Left lung (tissue), 4 donors: ENCODE measurements at regions not wholly inside any gene's neighbourhood (a gene's known extent, or its start where the extent isn't known, plus 50 kb on each side); places are given as distances from the start of the nearest gene placed in this dataset.

Experiments
- ATAC-seq: fragments of 200-7000 bp; cut with Tn5 transposase; one replicate; pipeline ENCODE4 v1.9.1; 2020; ENCODE audit warnings: moderate library complexity
- DNase-seq, 4 donors: peaks; one replicate each; pipeline ENCODE4 v3.0.0-alpha.2; 2013 to 2020
- H3K27ac ChIP-seq, 2 donors: fragments of 200-600 bp; sonication (generic) in 1 of 2; one replicate each; pipeline versions ENCODE4 v1.5.0 to v1.8.0; 2020 to 2021
- H3K27me3 ChIP-seq, 2 donors: fragments of 200-600 bp; sonication (generic) in 1 of 2; one replicate each; pipeline versions ENCODE4 v1.5.0 to v1.8.0; 2020 to 2021
- H3K36me3 ChIP-seq, 2 donors: fragments of 200-600 bp; sonication (generic) in 1 of 2; one replicate each; pipeline versions ENCODE4 v1.5.0 to v1.8.0; 2020 to 2021
- H3K4me1 ChIP-seq, 2 donors: fragments of 200-600 bp; one replicate each; pipeline ENCODE4 v1.8.0; 2021
- H3K4me3 ChIP-seq, 2 donors: fragments of 200-600 bp; sonication (generic) in 1 of 2; one replicate each; pipeline versions ENCODE4 v1.5.0 to v1.8.0; 2020 to 2021; ENCODE audit warnings: mild to moderate bottlenecking in 1 of 2
- H3K9me3 ChIP-seq, 2 donors: fragments of 200-600 bp; sonication (generic) in 1 of 2; one replicate each; pipeline versions ENCODE4 v1.5.0 to v1.8.0; 2020 to 2021
- CTCF ChIP-seq, 2 donors: fragments of 200-600 bp; sonication (generic) in 1 of 2; IDR thresholded peaks; one replicate each; pipeline versions ENCODE4 v1.5.0 to v1.8.0; 2021; ENCODE audit warnings: antibody characterized with exemption in 2 of 2
- intact Hi-C, 2 donors: fragments of 100-400 bp; cut with DNase I; formaldehyde crosslinking; loops; one replicate each; pipeline versions ENCODE4 v1.11.2 to v1.14.2; 2022
- donor health status: DM: no; HTN: yes; CAD: no.
- donor health status: DM: no; HTN: no; CAD: no.

GRCh38 chr4:134666640-134667039 lies 465.1 kb upstream of the PABPC4L start:
- Histone ChIP-seq H3K9me3 (no peaks in the 10 kb centered on the region), H3K4me1 (no peaks in the 10 kb centered on the region), H3K4me3 (no peak overlapping the region), H3K36me3 (no peaks in the 10 kb centered on the region), H3K27ac (no peak overlapping the region), H3K27me3 (no peaks in the 10 kb centered on the region)
- TF ChIP-seq CTCF (IDR thresholded peaks at IDR 0.05): no peak
- intact Hi-C loops: no loop called here
- ATAC-seq (no peak), DNase-seq (peak in 1 of 4 donors; percentile 40)

- Histone ChIP-seq H3K4me3 (no peak overlapping the region), H3K27me3 (no peaks in the 10 kb centered on the region), H3K9me3 (no peaks in the 10 kb centered on the region), H3K27ac (no peak overlapping the region), H3K4me1 (no peaks in the 10 kb centered on the region), H3K36me3 (no peaks in the 10 kb centered on the region)
- DNase-seq: peak in 1 of 4 donors; percentile 23
- intact Hi-C loops: no loop called here
- no peak for ATAC-seq
- no peak for TF ChIP-seq CTCF (IDR thresholded peaks at IDR 0.05)
These were observed 463.8 kb upstream of the PABPC4L start for GRCh38 chr4:134665429-134665828.

- H3K27me3 ChIP-seq: no peaks in the 10 kb centered on the region
- DNase-seq (no peak), ATAC-seq (no peak)
- H3K4me1 ChIP-seq: no peaks in the 10 kb centered on the region
- no peak overlapping the region for H3K27ac ChIP-seq
- no peaks in the 10 kb centered on the region for H3K36me3 ChIP-seq
- TF ChIP-seq CTCF (IDR thresholded peaks at IDR 0.05): no peak
- no peaks in the 10 kb centered on the region for H3K9me3 ChIP-seq
- intact Hi-C loops: no loop called here
- H3K4me3 ChIP-seq: no peak overlapping the region
These were observed 462.2 kb upstream of the PABPC4L start for GRCh38 chr4:134663742-134664141.

GRCh38 chr4:134650461-134650860 lies 448.9 kb upstream of the PABPC4L start:
- Histone ChIP-seq H3K4me1 (no peaks in the 10 kb centered on the region), H3K27me3 (no peaks in the 10 kb centered on the region), H3K4me3 (no peak overlapping the region), H3K36me3 (no peaks in the 10 kb centered on the region), H3K9me3 (no peaks in the 10 kb centered on the region), H3K27ac (no peak overlapping the region)
- DNase-seq (no peak), ATAC-seq (no peak)
- intact Hi-C loops: no loop called here
- TF ChIP-seq CTCF (IDR thresholded peaks at IDR 0.05): no peak

- Histone ChIP-seq H3K4me3 (no peak overlapping the region), H3K4me1 (no peaks in the 10 kb centered on the region), H3K36me3 (no peaks in the 10 kb centered on the region), H3K9me3 (no peaks in the 10 kb centered on the region), H3K27ac (no peak overlapping the region), H3K27me3 (no peaks in the 10 kb centered on the region)
- TF ChIP-seq CTCF (IDR thresholded peaks at IDR 0.05): no peak
- ATAC-seq: no peak
- no peak for DNase-seq
- intact Hi-C loops: no loop called here
These were observed 444.2 kb upstream of the PABPC4L start for GRCh38 chr4:134645778-134646177.
